ENCODE measurements at regions not wholly inside any gene's neighbourhood (a gene's known extent, or its start where the extent isn't known, plus 50 kb on each side); places are given as distances from the start of the nearest gene placed in this dataset.

- Histone ChIP-seq H3K27ac (no peak overlapping the region), H3K9ac (no peak overlapping the region), H3K4me1 (no peaks in the 10 kb centered on the region), H3K27me3 (no peaks in the 10 kb centered on the region), H3K36me3 (no peaks in the 10 kb centered on the region), H4K20me1 (no peaks in the 10 kb centered on the region), H3K4me2 (no peak overlapping the region), H3K9me3 (replicated peaks in 1 of 11) (no peaks in the 10 kb centered on the region), H3K4me3 (no peak overlapping the region)
- TF ChIP-seq Cebpa-rat (IDR thresholded peaks at IDR 0.05), result no peak
Observed at GRCh38 chr5:96033116-96033515, 71.5 kb upstream of the ELL2 start.

- no peak overlapping the region for H3K9ac ChIP-seq
- TF ChIP-seq Cebpa-rat (IDR thresholded peaks at IDR 0.05), result no peak
Observed at GRCh38 chr5:96031811-96032261, 70.2 kb upstream of the ELL2 start.

GRCh38 chr5:96031180-96031579, 69.5 kb upstream of the ELL2 start:
- Histone ChIP-seq H4K20me1 (no peaks in the 10 kb centered on the region), H3K9ac (no peak overlapping the region), H3K27ac (no peak overlapping the region), H3K36me3 (no peaks in the 10 kb centered on the region), H3K9me3 (replicated peaks in 1 of 11) (no peaks in the 10 kb centered on the region), H3K27me3 (no peaks in the 10 kb centered on the region), H3K4me3 (no peak overlapping the region), H3K4me1 (peaks cover 0 to 7% (median 0%) of the 10 kb centered on the region in 10 experiments; a peak in 2 of 20 replicates), H3K4me2 (no peak overlapping the region)
- TF ChIP-seq Cebpa-rat (IDR thresholded peaks at IDR 0.05), result no peak

More at GRCh38 chr5:96031811-96032261, 70.2 kb upstream of the ELL2 start:
- Histone ChIP-seq H3K36me3 (no peaks in the 10 kb centered on the region), H3K9me3 (replicated peaks in 1 of 11) (no peaks in the 10 kb centered on the region), H3K27ac (no peak overlapping the region), H4K20me1 (no peaks in the 10 kb centered on the region), H3K27me3 (no peaks in the 10 kb centered on the region), H3K4me2 (no peak overlapping the region), H3K4me3 (no peak overlapping the region), H3K4me1 (peaks cover 0 to 1% (median 0%) of the 10 kb centered on the region in 10 experiments; a peak in 1 of 20 replicates)

- peaks cover 0 to 10% (median 0%) of the 10 kb centered on the region in 10 experiments; a peak in 2 of 20 replicates for H3K4me1 ChIP-seq
- no peaks in the 10 kb centered on the region for H3K36me3 ChIP-seq
- H3K27ac ChIP-seq, result no peak overlapping the region
- no peaks in the 10 kb centered on the region for H3K27me3 ChIP-seq
- no peak overlapping the region for H3K9ac ChIP-seq
- no peak overlapping the region for H3K4me2 ChIP-seq
- no peak for TF ChIP-seq Cebpa-rat (IDR thresholded peaks at IDR 0.05)
- H4K20me1 ChIP-seq, result no peaks in the 10 kb centered on the region
- no peak overlapping the region for H3K4me3 ChIP-seq
- H3K9me3 ChIP-seq (replicated peaks in 1 of 11), result no peaks in the 10 kb centered on the region
Observed at GRCh38 chr5:96026406-96027041, 64.9 kb upstream of the ELL2 start.

GRCh38 chr5:96024683-96025475, 63.2 kb upstream of the ELL2 start:
- H4K20me1 ChIP-seq, result no peaks in the 10 kb centered on the region
- H3K27me3 ChIP-seq, result no peaks in the 10 kb centered on the region
- no peak for TF ChIP-seq Cebpa-rat (IDR thresholded peaks at IDR 0.05)
- no peak overlapping the region for H3K27ac ChIP-seq
- H3K36me3 ChIP-seq, result no peaks in the 10 kb centered on the region
- H3K4me1 ChIP-seq, result peaks cover 0 to 10% (median 0%) of the 10 kb centered on the region in 10 experiments; a peak in 2 of 20 replicates
- H3K9ac ChIP-seq, result no peak overlapping the region
- H3K9me3 ChIP-seq (replicated peaks in 1 of 11), result no peaks in the 10 kb centered on the region
- H3K4me3 ChIP-seq, result no peak overlapping the region
- no peak overlapping the region for H3K4me2 ChIP-seq

- Histone ChIP-seq H3K36me3 (no peaks in the 10 kb centered on the region), H3K27me3 (no peaks in the 10 kb centered on the region), H3K4me3 (no peak overlapping the region), H3K9me3 (replicated peaks in 1 of 11) (no peaks in the 10 kb centered on the region), H3K4me1 (peaks cover 0 to 10% (median 0%) of the 10 kb centered on the region in 10 experiments; a peak in 2 of 20 replicates), H3K4me2 (no peak overlapping the region), H3K27ac (no peak overlapping the region), H4K20me1 (no peaks in the 10 kb centered on the region), H3K9ac (no peak overlapping the region)
- TF ChIP-seq Cebpa-rat (IDR thresholded peaks at IDR 0.05), result no peak
Observed at GRCh38 chr5:96023518-96023917, 61.9 kb upstream of the ELL2 start.

- Histone ChIP-seq H3K4me1 (peaks cover 0 to 10% (median 0%) of the 10 kb centered on the region in 10 experiments; a peak in 2 of 20 replicates), H3K4me3 (no peak overlapping the region), H4K20me1 (no peaks in the 10 kb centered on the region), H3K9me3 (replicated peaks in 1 of 11) (no peaks in the 10 kb centered on the region), H3K4me2 (no peak overlapping the region), H3K36me3 (no peaks in the 10 kb centered on the region), H3K9ac (no peak overlapping the region), H3K27ac (no peak overlapping the region), H3K27me3 (no peaks in the 10 kb centered on the region)
- no peak for TF ChIP-seq Cebpa-rat (IDR thresholded peaks at IDR 0.05)
Observed at GRCh38 chr5:96022971-96023370, 61.3 kb upstream of the ELL2 start.

GRCh38 chr5:96017951-96018350, 56.3 kb upstream of the ELL2 start:
- H4K20me1 ChIP-seq, result no peaks in the 10 kb centered on the region
- H3K4me3 ChIP-seq, result no peak overlapping the region
- TF ChIP-seq Cebpa-rat (IDR thresholded peaks at IDR 0.05), result no peak
- H3K27ac ChIP-seq, result no peak overlapping the region
- no peak overlapping the region for H3K9ac ChIP-seq
- no peak overlapping the region for H3K4me2 ChIP-seq
- H3K9me3 ChIP-seq (replicated peaks in 1 of 11), result peaks cover 0 to 3% (median 0%) of the 10 kb centered on the region in 11 experiments; a peak in 1 of 22 replicates
- no peaks in the 10 kb centered on the region for H3K36me3 ChIP-seq
- no peaks in the 10 kb centered on the region for H3K4me1 ChIP-seq
- no peaks in the 10 kb centered on the region for H3K27me3 ChIP-seq

GRCh38 chr5:96016216-96016615, 54.6 kb upstream of the ELL2 start:
- no peaks in the 10 kb centered on the region for H3K4me1 ChIP-seq
- H4K20me1 ChIP-seq, result no peaks in the 10 kb centered on the region
- no peaks in the 10 kb centered on the region for H3K27me3 ChIP-seq
- no peak overlapping the region for H3K4me3 ChIP-seq
- no peaks in the 10 kb centered on the region for H3K36me3 ChIP-seq
- H3K27ac ChIP-seq, result no peak overlapping the region
- H3K9me3 ChIP-seq (replicated peaks in 1 of 11), result peaks cover 0 to 3% (median 0%) of the 10 kb centered on the region in 11 experiments; a peak in 1 of 22 replicates
- no peak overlapping the region for H3K4me2 ChIP-seq
- H3K9ac ChIP-seq, result no peak overlapping the region
- TF ChIP-seq Cebpa-rat (IDR thresholded peaks at IDR 0.05), result no peak
